HCT116 (cell line): ENCODE measurements at regions not wholly inside any gene's neighbourhood (a gene's known extent, or its start where the extent isn't known, plus 50 kb on each side); places are given as distances from the start of the nearest gene placed in this dataset.

Experiments used
- CTCF ChIP-seq, 3 experiments: fragments of 200-600 bp in 1 of 3; sonication (generic) in 1 of 3; IDR thresholded peaks in 2 of 3; conservative IDR thresholded peaks in 1 of 3; 2 replicates each; pipeline ENCODE4 v1.5.1; 2012 to 2017; ENCODE audit warnings: low read depth in 2 of 3, low read length in 2 of 3, antibody characterized with exemption in 1 of 3, borderline replicate concordance in 1 of 3, control low read depth in 1 of 3, mild to moderate bottlenecking in 1 of 3, mixed read lengths in 1 of 3, mixed run types in 1 of 3, moderate library complexity in 1 of 3; ENCODE audit not compliant: insufficient read depth in 1 of 3
- JUND ChIP-seq: IDR thresholded peaks from 2 replicates; pipeline ENCODE4 v1.6.1; 2012
- POLR2A ChIP-seq: IDR thresholded peaks from 2 replicates; pipeline ENCODE4 v1.7.0; 2011; ENCODE audit warnings: borderline replicate concordance; ENCODE audit not compliant: insufficient read depth, insufficient read length; ENCODE audit errors: extremely low read depth
- SP1 ChIP-seq: IDR thresholded peaks from 2 replicates; pipeline ENCODE4 v1.6.1; 2012; ENCODE audit warnings: low read depth
- ZNF274 ChIP-seq: fragments of 200-500 bp; sonication (Bioruptor generic); IDR thresholded peaks from 2 replicates; pipeline ENCODE4 v1.6.1; 2014; ENCODE audit warnings: mild to moderate bottlenecking, low read depth, low read length, inconsistent platforms

- TF ChIP-seq CTCF (IDR thresholded peaks at IDR 0.05 in 2 of 3, conservative IDR thresholded peaks at IDR 0.05 in 1 of 3; ENCODE audit: borderline replicate concordance in 1 of 3, insufficient read depth in 1 of 3, low read depth in 2 of 3, low read length in 2 of 3) (no peak), ZNF274 (no peak), JUND (no peak), SP1 (no peak), POLR2A (no peak)
These were observed 343.5 kb upstream of the RGS6 start for GRCh38 chr14:71588576-71589215.
